Activated CD8-positive, alpha-beta memory T cell treated with anti-CD3 and anti-CD28 coated beads for 48 hours (primary cell): ENCODE measurements at regions not wholly inside any gene's neighbourhood (a gene's known extent, or its start where the extent isn't known, plus 50 kb on each side); places are given as distances from the start of the nearest gene placed in this dataset.

Experiments used
- DNase-seq, 3 experiments: peaks; one replicate each; pipeline ENCODE4 v3.0.0-alpha.2; 2020; ENCODE audit warnings: low read depth in 2 of 3, low spot score in 2 of 3

DNA sequence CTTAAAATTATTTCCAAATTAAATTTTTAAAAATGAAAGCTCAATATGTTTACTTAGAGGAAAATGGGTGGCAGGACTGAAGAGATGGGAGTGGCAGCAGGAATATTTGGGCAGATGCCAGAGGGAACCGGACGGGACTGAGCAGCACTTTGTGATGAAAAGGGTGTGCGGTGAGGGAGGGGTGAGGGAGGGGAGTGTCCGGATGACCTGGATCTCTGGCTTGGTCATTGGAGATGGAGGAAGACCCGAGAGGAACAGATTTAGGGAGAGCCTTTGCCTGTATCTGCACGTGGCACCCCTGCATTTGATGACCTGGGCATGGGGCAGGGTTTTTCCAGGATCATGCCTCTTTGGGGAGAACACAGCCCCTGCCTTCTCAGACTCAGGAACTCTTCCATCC is 201.1 kb upstream of the MVB12B start:
- DNase-seq: no peak

DNA sequence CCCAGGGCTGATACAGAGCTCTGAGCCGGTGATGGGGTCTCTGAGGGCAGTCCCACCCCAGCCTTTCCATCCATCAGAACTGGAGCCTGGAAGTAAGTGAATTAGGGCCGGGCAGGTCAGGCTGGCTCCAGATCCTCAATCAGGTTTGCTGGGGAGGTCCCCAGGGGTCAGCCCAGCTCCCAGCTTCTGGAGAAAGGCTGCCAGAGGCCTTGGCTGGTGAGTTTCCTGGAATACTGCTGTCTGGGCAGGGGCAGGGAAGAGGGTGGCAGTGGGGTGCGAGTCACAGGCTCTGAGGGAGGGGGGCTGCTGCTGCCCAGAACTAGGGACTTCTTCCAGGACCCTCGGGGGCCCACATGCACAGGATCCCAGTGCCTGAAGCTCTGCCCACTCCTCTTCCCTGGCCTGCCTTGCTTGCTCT is 200.6 kb upstream of the MVB12B start:
- no peak for DNase-seq

DNA sequence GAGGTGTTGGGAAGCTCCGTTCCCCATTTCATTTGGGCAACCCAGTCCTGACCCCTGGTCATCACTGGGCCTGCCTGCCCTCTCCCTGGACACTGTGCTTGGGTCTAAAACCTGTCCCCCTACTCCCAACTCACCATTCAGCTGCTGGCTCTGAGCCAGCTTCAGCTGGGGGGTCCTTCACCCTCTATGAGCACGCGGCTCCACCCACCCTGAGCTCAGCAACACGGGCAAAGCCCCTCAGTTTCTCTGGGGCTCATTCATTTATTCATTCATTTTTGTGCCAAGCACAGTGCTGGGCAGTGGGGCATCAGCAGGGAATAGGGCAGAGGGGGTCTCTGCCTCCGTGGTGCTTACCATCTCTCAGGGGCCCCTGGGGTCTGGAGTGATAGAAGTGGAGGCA is 199.8 kb upstream of the MVB12B start:
- no peak for DNase-seq

DNA sequence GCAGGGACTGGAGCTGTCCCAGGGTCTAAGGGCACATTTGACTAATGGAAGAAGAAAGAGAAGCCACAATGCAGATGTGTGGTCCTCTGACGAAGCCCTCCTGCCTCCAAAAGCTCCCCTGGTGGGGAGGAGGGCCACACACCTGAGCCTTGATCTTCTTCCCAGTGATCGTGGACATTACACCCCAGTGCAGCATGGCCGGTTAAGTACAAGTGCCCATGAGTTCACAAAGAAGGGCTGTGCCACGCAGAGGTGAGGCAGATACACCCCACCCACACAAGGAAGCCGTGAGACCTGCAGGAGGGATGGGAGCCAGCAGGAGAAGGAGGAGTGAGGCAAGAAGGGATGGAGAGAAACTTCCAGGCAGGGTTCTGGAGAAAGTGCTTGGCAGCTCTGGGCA is 199.0 kb upstream of the MVB12B start:
- no peak for DNase-seq

DNA sequence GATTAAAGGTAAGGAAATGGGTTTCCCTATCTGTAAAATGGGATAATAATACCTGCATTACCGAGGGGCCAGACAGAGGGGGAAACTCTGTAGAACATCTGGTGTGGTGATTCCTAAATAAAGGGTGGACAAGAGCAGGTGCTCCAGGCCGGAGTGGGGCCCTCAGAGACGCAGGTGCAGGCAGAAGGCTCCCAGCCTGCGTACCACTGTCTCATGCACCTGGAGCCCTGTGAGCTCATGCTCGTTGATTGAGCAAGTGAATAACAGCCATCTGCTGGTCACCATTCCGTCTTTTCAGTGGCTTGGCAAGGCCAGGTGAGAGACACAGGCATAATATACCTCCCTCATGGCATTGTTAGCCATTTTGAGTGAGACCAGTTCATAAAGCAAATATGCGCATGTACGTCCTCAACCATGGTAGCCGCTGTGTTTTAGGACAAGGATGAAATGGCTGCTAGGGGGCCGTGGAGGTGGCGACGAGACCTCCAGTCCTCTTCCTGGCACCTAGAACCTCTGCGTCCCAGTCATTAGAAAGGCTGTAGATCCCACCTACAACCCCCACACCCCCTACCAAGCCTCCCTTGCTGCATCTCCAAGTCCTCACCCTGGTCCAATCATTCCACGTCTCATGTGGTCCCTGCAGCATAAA is 198.0 kb upstream of the MVB12B start:
- no peak for DNase-seq

DNA sequence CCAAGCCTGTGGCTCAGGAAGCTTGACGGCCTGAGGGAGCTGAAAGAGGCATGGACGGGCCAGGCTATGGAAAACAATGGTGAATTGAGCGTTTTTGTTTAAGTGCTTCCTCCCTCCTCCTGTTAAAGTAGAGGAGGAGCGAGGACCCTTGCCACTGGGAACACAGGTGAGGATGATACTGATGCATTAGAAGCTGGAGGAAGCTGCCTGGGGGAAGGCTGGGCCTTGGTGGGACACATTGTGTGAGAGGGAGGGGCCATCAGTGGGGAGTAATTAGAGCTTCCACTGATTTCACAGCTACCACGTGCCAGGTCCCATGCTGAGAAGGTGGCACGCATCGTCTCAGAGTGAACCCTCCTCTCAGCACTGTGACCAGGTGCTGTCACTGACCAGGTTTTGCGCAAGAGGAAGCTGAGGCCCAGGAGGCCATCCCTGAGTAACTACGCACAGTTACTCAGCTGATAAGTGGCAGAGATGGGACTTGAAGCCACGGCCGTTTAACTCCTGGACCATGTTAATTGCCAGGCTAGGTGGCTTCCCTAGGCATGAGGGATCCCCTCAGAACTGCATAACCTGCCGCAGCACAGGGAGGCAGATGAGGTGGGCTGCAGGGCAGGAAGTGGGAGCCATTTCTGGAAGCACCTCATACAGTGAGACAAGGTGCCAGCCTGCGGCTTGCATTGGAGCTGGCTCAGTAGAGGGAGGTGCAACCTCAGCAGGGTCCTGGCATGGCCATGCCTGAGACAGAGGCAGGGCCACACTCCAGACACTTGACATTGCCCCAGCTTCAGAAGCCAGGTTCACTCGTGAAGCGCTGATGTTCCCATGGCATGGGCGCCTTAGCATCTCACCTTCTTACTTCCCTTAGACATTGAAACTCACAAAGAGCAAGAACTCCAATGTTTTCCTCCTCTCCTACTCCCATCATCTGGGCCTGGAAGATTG is 195.3 kb upstream of the MVB12B start:
- no peak for DNase-seq

DNA sequence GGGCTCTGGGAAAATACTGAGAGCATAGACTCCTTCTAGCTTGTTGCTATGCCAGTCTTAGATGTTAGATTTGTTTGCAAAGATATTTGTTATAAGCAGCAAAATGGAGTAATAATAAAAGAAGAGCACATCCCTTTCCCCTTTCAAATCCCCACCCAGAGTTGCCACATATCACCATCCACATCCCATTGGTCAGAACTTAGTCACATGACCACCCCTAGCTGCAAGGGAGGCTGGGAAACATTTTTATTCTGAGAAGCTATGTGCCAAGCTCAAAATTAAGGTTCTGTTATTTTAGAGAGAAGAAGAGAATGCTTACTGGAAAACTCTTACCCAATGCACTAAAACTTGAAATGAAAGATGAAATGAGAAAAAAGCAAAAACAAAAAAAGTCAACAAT is 193.9 kb upstream of the MVB12B start:
- DNase-seq: no peak

DNA sequence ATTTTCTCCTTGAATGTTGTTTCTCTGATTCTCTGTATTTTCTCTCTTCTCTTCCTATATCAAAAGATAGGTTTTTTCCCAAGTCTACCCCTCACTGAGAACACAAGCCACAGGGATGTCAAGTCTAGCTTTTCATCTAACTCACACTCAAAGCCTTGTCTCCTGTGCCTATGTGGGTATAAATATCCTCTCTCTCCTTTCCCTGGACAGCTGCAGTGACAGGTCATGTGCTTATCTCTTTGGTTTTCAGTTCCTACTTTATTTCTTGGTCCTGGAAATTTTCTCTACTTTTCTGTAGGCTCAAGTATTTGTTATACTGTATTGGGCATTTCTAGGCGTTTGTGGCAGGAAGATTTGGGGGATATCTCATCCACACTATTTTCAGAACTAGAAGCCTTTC is 182.4 kb upstream of the MVB12B start:
- DNase-seq: no peak

DNA sequence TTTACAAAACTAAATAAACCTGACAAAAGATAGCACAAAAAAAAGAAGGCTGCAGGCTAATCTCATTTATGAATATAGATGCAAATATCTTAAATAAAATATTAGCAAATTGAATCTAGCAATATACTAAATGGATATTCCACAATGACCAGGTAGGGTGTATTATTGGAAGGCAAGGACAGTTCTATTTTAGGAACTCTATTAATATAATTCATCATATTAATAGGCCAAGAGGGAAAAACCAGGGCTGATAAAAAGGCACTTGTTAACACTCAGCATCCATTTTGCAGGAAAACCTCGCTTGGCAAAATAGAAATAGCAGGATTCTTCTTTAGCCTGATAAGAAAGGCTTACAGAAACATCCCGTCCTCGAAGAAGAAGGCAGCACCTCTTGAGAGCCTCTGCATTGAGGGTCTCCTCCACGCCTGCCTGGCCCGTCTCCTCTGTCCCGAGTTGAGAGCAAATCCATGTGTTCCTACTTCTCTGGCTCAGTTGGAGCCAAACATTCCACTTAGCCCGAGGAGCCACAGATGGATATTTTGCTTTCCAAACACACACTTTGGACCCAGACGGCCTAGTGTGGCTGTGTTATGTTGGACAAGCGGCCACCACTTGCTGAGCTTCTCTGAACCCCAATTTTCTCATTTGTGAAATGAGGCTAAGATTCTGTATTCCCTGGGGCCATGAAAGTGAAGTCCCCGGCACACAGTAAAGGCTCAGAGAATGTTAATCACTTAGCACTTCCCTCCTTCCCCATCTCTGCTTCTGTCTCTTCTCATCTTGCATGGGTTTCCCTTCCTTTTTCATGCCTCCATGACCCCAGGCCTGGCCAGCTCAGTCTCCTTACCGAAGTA is 181.8 kb upstream of the MVB12B start:
- DNase-seq: no peak

DNA sequence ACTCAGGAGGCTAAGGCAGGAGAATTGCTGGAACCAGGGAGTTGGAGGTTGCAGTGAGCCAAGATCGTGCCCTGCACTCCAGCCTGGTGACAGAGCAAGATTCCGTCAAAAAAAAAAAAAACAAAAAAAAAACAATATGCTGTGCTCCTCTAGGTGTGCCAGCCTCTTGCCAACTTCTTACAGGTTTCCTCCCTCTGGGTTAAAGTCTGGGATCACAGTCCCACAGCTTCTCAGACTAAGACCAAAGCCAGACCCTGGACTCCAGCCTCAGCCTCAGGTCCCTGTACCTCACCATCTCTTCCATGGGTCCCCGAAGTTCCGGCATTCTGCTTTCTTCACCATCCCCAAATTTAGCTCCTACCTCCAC is 180.8 kb upstream of the MVB12B start:
- no peak for DNase-seq

DNA sequence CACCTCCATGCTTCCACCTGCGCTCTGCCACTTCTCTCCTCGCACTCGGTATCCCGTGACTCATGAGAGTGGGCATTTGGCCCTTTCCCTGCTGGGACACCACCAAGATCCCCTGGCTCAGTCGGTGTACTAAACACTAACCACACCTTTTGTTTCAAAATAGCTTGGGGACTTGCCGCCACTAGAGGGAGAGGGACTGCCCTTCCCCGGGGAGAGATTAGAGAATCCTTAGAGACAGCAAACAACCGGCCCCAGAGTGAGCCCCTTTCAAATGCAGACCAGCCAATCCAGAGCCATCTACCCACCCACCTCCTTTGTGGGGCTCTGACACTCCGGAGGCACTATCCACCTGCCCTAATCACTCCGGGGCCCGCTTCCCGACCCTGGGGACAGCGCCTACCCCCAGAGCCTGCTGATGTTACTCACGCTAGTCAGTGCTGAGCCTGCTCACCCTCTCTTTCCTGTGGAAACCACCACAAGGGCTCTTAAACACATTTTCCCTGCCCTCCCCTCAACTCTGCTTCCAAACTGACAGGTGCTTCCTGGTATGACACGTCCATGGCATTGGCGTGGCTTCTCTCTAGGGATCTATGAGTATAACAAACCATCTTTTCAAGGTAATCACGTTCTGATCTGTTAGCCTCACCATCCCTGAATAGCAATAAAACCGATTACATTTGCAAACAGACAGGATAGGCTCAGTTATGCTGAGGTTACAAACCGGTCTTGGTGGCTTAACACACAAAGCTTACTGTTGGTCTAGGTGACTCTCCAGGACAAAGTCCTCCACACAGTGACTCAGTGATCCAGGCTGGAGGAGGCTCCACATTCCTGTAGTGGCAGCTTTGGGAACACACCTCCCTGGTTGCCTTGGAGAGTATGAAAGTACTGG is 180.1 kb upstream of the MVB12B start:
- DNase-seq: peak in 2 of 3 experiments; percentile 1 to 3

DNA sequence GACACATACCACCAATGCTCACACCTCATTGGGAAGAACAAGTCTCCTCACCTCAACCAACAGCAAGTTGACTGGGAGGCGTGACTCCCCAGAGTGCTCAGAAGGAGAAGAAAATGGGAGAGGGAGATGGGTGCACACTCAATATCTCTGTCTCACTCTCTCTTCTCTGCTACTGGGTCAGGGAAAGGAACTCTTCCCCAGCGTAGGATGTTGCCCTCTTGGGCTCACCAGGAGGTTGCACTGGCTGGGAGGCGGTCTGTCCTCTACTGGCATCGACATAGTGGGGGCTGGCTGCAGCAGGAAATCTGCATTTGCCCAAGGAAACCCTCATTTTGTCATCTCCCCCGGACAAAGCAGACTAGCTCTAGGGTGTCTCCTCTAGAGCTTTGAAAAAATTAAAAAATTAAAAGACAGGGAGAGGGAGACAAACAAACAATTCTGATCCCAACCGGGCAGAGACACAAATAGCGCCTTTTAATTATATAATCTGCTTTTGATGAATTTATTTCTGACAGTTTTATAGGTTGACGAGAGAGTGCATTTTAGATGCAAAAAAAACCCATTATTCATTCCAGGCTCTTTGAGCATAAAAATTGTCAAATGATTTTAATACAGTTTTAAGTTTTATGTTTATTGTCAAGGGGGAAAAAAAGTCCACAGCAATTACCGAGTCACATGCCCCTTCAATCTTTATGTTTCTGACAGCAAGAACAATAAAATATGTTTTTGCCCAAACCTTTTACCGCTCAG is 179.3 kb upstream of the MVB12B start:
- no peak for DNase-seq

DNA sequence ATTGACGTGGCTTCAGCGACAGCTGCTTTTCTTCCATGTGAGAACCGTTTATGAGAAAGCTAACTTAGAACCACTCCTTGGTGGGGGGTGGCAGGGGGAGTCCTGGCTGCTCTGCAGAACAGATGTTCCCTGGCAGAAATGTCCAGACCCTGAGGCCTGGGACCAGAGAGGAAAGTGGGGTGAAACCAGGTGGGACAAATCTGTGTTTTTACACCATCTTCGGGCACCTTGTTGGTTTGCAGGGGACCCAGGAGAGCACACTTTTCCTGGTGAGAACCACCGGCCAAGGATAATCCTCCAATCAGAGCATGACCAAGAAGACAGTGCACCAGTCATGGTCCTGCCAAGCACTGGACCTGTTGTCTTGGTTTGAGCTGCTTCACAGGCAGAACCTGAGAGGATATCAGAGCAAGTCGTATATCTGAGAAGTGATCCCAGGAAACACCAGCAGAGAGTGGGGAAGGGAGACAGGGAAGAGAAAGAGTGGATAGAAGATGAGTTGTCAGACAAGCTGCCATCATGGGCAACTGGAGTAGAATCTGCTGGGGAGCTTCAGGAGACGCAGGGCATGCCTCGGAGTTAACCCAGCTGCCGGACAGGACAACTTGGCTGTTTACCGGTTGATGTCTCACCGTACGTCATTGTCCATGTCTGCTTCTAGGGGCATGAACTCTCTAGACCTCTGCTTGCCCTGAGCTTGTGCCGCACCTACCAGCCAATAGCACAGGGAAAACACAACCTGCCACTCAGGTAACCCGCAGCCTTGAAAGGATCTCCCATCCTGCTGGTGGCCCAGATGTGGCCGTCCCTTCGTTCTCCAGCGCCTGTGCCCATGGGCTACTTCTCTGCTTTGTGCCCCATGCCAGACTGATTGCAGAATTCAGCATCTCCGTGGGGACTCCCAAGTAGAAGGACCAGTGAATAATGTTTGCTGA is 178.4 kb upstream of the MVB12B start:
- DNase-seq: no peak

DNA sequence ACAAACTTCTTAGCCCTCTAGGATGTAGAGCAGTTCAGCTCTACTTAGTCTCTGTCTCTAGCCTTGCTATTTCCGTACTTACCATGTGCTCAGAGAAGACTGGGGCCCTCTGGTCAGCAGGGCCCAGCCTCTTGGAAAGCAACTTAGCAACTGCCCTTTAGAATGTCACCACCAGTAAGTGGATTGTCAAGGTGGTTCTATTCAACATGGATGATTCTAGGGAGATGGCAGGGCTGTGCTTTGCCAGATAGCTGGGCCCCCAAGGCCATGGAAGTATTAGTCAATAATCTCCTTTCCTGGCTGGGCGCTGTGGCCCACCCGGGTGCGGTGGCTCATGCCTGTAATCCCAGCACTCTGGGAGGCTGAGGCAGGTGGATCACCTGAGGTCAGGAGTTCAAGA is 177.6 kb upstream of the MVB12B start:
- no peak for DNase-seq

DNA sequence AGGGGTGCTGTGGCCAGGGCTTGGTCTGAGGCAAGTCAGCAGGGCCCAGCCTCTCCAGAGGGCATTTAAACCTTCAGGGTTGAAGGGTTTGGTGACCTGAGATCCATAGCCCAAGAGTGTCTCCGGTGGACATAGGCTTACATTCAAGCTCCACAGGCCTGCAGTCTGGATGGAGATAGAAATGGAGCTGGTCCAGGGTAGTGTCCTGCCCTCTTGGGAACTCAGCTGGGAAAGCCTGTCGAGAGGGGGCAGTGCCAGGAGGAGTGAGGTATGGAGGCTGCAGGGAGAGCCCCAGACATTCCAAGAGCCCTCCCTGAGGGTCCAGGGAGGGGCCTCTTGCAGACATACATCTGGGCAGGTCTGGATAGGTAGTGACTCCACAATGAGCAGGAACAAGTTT is 177.0 kb upstream of the MVB12B start:
- DNase-seq: no peak

DNA sequence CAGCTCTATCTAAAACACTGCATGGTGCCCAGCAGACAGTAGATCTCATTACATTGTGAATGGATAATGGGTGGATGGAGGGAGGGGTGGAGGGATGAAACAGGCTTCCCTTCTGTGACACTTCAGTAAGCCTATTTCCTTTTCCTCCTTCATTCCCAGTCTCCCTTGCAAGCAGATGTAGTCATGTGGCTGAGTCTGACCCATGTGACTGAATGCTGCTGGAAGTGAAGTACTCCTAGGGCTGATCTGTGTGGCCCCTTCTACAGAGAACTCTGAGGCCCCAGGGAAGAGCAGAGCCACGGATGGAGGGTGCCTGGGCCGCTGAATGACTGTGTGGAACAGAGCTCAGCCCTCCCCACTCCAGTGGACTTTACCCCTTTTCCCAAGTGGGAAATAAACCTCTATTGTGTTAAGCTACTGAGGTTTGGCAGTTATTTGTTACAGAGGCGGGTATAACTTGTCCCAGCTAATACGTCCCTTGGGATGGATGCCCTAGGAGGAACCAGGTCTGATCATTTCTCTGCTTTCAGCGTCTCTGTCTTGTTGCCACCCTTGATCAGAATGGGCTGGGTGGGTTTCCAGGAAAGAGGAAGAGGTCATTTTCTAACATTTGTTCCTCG is 176.1 kb upstream of the MVB12B start:
- DNase-seq: no peak

DNA sequence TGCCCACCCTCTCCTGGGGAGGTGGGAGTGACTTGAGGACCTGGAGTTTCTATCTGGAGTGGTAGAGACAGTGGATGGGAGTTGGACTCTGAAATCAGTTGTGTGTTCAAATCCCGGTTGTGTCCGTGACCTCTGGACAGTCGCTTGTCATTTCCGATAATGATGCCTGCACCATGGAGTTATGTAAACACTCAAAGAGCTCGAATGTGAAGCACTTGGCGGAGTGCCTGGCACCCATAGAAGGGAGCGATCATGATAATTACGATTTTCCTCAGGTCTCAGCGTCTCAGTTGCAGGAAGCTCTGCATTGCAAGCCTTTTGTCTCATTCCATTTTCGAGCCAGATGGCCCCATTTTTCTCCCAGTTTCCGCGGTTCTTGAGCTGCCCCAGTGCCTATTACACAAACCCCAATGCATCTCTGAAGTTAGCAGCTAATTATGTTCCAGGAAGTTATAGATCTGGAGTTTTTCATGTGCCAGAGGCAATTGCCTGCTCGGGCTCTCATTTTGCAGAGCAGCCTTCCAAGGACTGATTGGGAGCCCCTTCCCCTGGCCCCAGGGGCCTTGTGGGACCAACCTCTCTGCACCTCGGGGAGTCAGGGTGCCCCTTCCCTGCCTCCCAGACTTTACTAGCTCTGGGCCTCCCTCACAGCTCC is 175.5 kb upstream of the MVB12B start:
- DNase-seq: no peak

DNA sequence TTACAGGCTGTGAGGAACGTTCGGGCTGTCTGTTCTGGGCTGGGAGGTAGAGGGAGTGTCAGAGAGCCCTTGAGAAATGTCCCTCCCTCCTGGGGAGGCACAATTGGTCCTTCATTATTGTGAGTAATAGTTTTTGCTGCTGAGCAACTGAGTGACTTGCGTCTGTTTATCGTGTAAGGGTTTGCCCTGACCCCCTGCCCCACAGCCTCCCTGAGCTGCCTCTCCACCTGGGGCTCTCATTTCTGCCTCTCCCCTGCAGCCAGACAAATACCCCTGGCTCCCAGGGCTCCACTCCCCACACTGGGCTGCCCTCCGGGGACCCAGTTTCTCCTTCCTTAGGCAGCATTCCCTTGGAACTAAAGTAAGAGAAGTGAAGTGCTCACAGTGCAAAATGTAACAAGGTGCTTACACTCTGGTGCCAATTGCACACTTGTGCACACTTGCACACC is 174.9 kb upstream of the MVB12B start:
- no peak for DNase-seq
